ENCODE measurements at regions not wholly inside any gene's neighbourhood (a gene's known extent, or its start where the extent isn't known, plus 50 kb on each side); places are given as distances from the start of the nearest gene placed in this dataset.

- no peak for DNase-seq
- intact Hi-C loops (cut with DNase I; ENCODE audit: low total_unique reads) (no loop called here), in situ Hi-C loops (cut with MboI; ENCODE audit: low pct_ligation_motif_present in 1 of 4, low pct_unique_long_range_greater_than_20kb in 1 of 4, low sequenced_read_pairs in 3 of 4) (no loop called here)
- 80 to 86% methylated on average over 3 of the region's 3 CpGs for WGBS, 2 donors (ENCODE audit: low coverage in 1 of 2)
- TF ChIP-seq POLR2AphosphoS5 (IDR thresholded peaks at IDR 0.05) = no peak
- no peak overlapping the region for H3K27ac ChIP-seq
- H3K4me3 ChIP-seq = no peak overlapping the region
- H3K4me1 ChIP-seq = no peaks in the 10 kb centered on the region
- no peaks in the 10 kb centered on the region for H3K36me3 ChIP-seq
- H3K9me3 ChIP-seq = no peaks in the 10 kb centered on the region
- no peaks in the 10 kb centered on the region for H3K27me3 ChIP-seq
Measured at GRCh38 chr10:43857931-43858315, 209.2 kb upstream of the ZNF32 start.

DNA sequence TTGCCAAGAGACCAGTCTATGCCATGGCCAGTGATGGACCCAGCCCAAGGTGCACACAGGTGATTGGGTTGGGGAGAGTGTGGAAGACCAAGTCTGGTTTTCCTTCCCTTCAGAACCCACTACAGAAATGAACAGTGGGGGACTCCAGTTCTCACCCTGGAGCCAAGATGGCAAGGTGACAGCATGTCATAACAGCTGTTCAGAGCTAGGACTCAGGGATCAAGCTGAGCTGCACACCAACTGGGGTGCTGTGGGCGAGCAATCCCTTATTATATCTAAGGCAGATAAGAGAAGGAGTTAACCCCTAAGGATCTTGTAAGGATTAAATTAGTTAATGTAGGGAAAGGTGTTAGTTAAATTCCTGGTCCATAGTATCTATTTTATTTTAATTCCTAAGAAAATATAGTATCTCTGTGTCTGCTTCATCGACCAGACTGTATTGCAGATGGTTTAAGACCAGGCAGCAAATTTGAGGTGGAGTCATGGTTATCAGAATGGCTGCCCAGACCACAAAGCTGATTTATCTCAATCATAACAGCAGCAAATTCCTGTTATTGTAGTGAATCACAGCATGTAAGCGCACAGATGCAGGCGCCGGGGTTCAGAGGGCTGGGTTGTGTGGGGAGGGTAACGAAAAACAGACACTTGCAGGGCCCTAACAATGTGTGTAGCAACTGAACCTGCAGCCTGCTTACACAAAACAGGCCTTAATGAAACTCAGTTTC is 208.7 kb upstream of the ZNF32 start:
- TF ChIP-seq POLR2AphosphoS5 (IDR thresholded peaks at IDR 0.05) (no peak), CTCF (IDR thresholded peaks at IDR 0.05) (no peak)
- no peaks in the 10 kb centered on the region for H3K4me1 ChIP-seq
- H3K27me3 ChIP-seq = no peaks in the 10 kb centered on the region
- DNase-seq = no peak
- no peaks in the 10 kb centered on the region for H3K9me3 ChIP-seq
- WGBS, 2 donors (ENCODE audit: low coverage in 1 of 2) = 83% methylated on average over 6 of the region's 6 CpGs; no CpG with 5 or more reads in 1 of the 2 donors
- H3K4me3 ChIP-seq = no peak overlapping the region
- intact Hi-C loops (cut with DNase I; ENCODE audit: low total_unique reads) (no loop called here), in situ Hi-C loops (cut with MboI; ENCODE audit: low pct_ligation_motif_present in 1 of 4, low pct_unique_long_range_greater_than_20kb in 1 of 4, low sequenced_read_pairs in 3 of 4) (no loop called here)
- H3K36me3 ChIP-seq = no peaks in the 10 kb centered on the region
- H3K27ac ChIP-seq = no peak overlapping the region

GRCh38 chr10:43856299-43856698 is 207.6 kb upstream of the ZNF32 start:
- Histone ChIP-seq H3K27ac (no peak overlapping the region), H3K4me1 (no peaks in the 10 kb centered on the region), H3K36me3 (no peaks in the 10 kb centered on the region), H3K4me3 (no peak overlapping the region), H3K9me3 (no peaks in the 10 kb centered on the region), H3K27me3 (no peaks in the 10 kb centered on the region)
- in situ Hi-C loops (cut with MboI; ENCODE audit: low pct_ligation_motif_present in 1 of 4, low pct_unique_long_range_greater_than_20kb in 1 of 4, low sequenced_read_pairs in 3 of 4) (no loop called here), intact Hi-C loops (cut with DNase I; ENCODE audit: low total_unique reads) (no loop called here)
- TF ChIP-seq POLR2AphosphoS5 (IDR thresholded peaks at IDR 0.05) (no peak), EP300 (IDR thresholded peaks at IDR 0.05; ENCODE audit: low read depth) (no peak), CTCF (IDR thresholded peaks at IDR 0.05) (no peak), POLR2A (IDR thresholded peaks at IDR 0.05) (no peak)
- no peak for DNase-seq
- WGBS, 2 donors (ENCODE audit: low coverage in 1 of 2) = 93 to 96% methylated on average over 4 to 5 of the region's 5 CpGs

DNA sequence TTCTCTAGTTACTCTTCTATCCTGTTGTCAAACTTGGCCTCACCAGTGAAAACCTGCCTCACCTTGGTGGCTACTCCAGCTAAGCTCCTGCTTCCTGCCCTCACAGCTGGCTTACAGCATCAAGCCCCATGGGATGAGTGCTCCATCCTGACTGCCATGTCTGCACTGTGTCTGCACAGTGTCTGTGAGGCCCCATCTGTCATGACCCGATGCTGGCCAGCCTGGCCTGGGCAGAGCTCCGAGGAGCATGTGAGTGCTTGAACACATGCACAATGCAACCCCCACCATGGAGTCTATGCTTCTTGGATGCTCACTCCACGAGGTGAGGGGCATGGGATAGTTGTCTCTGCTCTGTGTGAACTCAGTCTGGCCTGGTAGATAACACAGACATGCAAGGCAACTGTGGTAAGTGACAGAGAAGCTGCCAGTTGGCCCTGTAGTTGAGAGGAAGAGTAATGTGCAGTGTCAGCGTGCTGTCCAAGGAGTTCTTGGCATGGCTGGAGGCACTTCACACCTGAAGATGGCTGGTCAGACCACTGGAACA is 207.1 kb upstream of the ZNF32 start:
- in situ Hi-C loops (cut with MboI; ENCODE audit: low pct_ligation_motif_present in 1 of 4, low pct_unique_long_range_greater_than_20kb in 1 of 4, low sequenced_read_pairs in 3 of 4) = no loop called here
- Histone ChIP-seq H3K27me3 (no peaks in the 10 kb centered on the region), H3K4me3 (no peak overlapping the region), H3K9me3 (no peaks in the 10 kb centered on the region), H3K36me3 (no peaks in the 10 kb centered on the region), H3K4me1 (no peaks in the 10 kb centered on the region), H3K27ac (no peak overlapping the region)
- WGBS, 2 donors (ENCODE audit: low coverage in 1 of 2) = 76% methylated on average over 4 of the region's 4 CpGs; no CpG with 5 or more reads in 1 of the 2 donors
- DNase-seq = no peak
- intact Hi-C loops (cut with DNase I; ENCODE audit: low total_unique reads) = no loop called here
- TF ChIP-seq POLR2A (IDR thresholded peaks at IDR 0.05) = no peak
- no peak for TF ChIP-seq EP300 (IDR thresholded peaks at IDR 0.05; ENCODE audit: low read depth)
- peak in 1 of 3 donors; percentile 25 for TF ChIP-seq POLR2AphosphoS5 (IDR thresholded peaks at IDR 0.05)

DNA sequence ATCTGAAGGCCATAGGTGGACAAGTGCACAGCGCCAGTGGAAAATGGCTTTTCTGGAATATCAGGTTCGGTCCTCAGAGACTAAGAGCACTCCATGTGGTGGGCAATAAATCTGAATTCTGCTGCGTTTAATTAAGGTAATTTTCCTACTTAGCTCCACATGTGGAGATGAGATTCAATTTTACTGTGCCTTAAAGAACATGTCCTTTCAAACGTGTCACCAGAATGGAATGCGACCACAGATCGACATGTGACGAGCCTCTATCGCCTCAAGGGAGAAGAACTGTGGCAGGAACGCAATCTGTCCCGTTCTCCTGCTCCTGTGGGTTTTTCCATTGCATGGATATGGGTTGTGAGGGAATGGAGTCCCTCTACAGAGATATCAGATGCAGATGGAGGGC is 205.3 kb upstream of the ZNF32 start:
- H3K36me3 ChIP-seq = no peaks in the 10 kb centered on the region
- 83 to 90% methylated on average over 6 to 10 of the region's 10 CpGs for WGBS, 2 donors (ENCODE audit: low coverage in 1 of 2)
- in situ Hi-C loops (cut with MboI; ENCODE audit: low pct_ligation_motif_present in 1 of 4, low pct_unique_long_range_greater_than_20kb in 1 of 4, low sequenced_read_pairs in 3 of 4) = no loop called here

More for the DNA sequence above, 205.3 kb upstream of the ZNF32 start:
- no peaks in the 10 kb centered on the region for H3K9me3 ChIP-seq
- no peak overlapping the region for H3K4me3 ChIP-seq
- intact Hi-C loops (cut with DNase I; ENCODE audit: low total_unique reads) = no loop called here
- no peaks in the 10 kb centered on the region for H3K4me1 ChIP-seq
- H3K27me3 ChIP-seq = no peaks in the 10 kb centered on the region
- H3K27ac ChIP-seq = no peak overlapping the region
- no peak for DNase-seq
- no peak for TF ChIP-seq CTCF (IDR thresholded peaks at IDR 0.05)
- TF ChIP-seq POLR2AphosphoS5 (IDR thresholded peaks at IDR 0.05) = no peak

All from transverse colon (tissue), 4 donors.